Activated CD4-positive, alpha-beta T cell treated with anti-CD3 and anti-CD28 coated beads, Interleukin-2, amount 10 ng/mL, durations not matched to agents 7 days and 5 days (primary cell): ENCODE measurements at regions not wholly inside any gene's neighbourhood (a gene's known extent, or its start where the extent isn't known, plus 50 kb on each side); places are given as distances from the start of the nearest gene placed in this dataset.
A peak's percentile ranks its signal among the peaks of the same experiment; 100 is the strongest.

ENCODE experiments used
- CTCF ChIA-PET: fragments of 350-600 bp; sonication (Branson Sonifier 250); formaldehyde crosslinking; loops from one replicate; lab custom pipeline; 2021; ENCODE audit warnings: antibody characterized with exemption; lab: Charles Lee
- POLR2A ChIA-PET: fragments of 350-600 bp; sonication (Branson Sonifier 250); formaldehyde crosslinking; loops from one replicate; lab custom pipeline; 2021; ENCODE audit warnings: antibody characterized with exemption; lab: Charles Lee
- DNase-seq: peaks from one replicate; pipeline ENCODE4 v3.0.0-alpha.2; 2020
- H3K27ac Mint-ChIP-seq: one replicate; pipeline ENCODE4 v1.8.0; 2021; ENCODE audit warnings: mild to moderate bottlenecking, moderate library complexity, mixed read lengths
- H3K27me3 Mint-ChIP-seq: one replicate; pipeline ENCODE4 v1.8.0; 2021; ENCODE audit warnings: mixed read lengths
- H3K36me3 Mint-ChIP-seq: one replicate; pipeline ENCODE4 v1.8.0; 2021; ENCODE audit warnings: low read depth, mixed read lengths
- H3K4me1 Mint-ChIP-seq: one replicate; pipeline ENCODE4 v1.8.0; 2021; ENCODE audit warnings: mixed read lengths
- H3K4me3 Mint-ChIP-seq: one replicate; pipeline ENCODE4 v1.8.0; 2021; ENCODE audit warnings: mild to moderate bottlenecking, moderate library complexity, mixed read lengths
- H3K9me3 Mint-ChIP-seq: one replicate; pipeline ENCODE4 v1.8.0; 2021; ENCODE audit warnings: mixed read lengths

GRCh38 chr13:99805361-99805760 lies 166.2 kb downstream of the ZIC5 start:
- no peak for DNase-seq
- H3K4me3 Mint-ChIP-seq = no peak overlapping the region
- ChIA-PET CTCF (no interaction called here), POLR2A (no interaction called here)
- H3K27me3 Mint-ChIP-seq = no peaks in the 10 kb centered on the region
- no peaks in the 10 kb centered on the region for H3K4me1 Mint-ChIP-seq
- H3K36me3 Mint-ChIP-seq = no peaks in the 10 kb centered on the region
- no peaks in the 10 kb centered on the region for H3K9me3 Mint-ChIP-seq
- H3K27ac Mint-ChIP-seq = no peak overlapping the region

DNA sequence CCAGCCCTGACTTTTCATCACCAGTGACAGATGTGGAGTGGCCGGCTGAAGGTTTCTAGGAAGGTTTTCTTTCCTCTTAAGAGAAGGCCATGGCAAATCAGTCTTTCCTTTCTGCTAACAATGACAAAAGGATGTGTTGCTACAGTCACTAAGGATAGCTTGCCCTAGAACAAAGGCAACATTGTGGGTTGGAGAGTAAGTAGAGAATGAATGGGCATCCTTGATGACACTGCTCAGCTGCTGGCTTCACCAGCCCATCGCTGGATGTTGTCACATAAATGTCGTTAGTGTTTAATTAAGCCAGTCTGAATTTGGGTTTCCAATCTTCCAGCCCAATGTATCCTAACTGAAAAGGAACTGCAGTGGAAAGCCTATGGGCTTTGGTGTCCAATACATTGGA lies 168.4 kb downstream of the ZIC5 start:
- Mint-ChIP-seq H3K27me3 (no peaks in the 10 kb centered on the region), H3K4me3 (no peak overlapping the region), H3K9me3 (no peaks in the 10 kb centered on the region), H3K27ac (no peak overlapping the region), H3K4me1 (no peaks in the 10 kb centered on the region), H3K36me3 (no peaks in the 10 kb centered on the region)
- POLR2A ChIA-PET = no interaction called here
- DNase-seq = no peak
- CTCF ChIA-PET = no interaction called here

GRCh38 chr13:99802416-99802815 lies 169.2 kb downstream of the ZIC5 start:
- Mint-ChIP-seq H3K4me1 (no peaks in the 10 kb centered on the region), H3K9me3 (no peaks in the 10 kb centered on the region), H3K4me3 (no peak overlapping the region), H3K27ac (no peak overlapping the region), H3K36me3 (no peaks in the 10 kb centered on the region), H3K27me3 (no peaks in the 10 kb centered on the region)
- ChIA-PET CTCF (no interaction called here), POLR2A (no interaction called here)
- no peak for DNase-seq

GRCh38 chr13:99800951-99801350 lies 170.6 kb downstream of the ZIC5 start:
- H3K4me3 Mint-ChIP-seq = no peak overlapping the region
- no peaks in the 10 kb centered on the region for H3K4me1 Mint-ChIP-seq
- no peaks in the 10 kb centered on the region for H3K27me3 Mint-ChIP-seq
- no peaks in the 10 kb centered on the region for H3K36me3 Mint-ChIP-seq
- H3K27ac Mint-ChIP-seq = no peak overlapping the region
- DNase-seq = no peak
- ChIA-PET POLR2A (no interaction called here), CTCF (interaction anchor here (0.6 kb wide), 1 partner anchor 97 kb away, joined by 3 read pairs; no protein-coding TSS in a partner anchor)
- no peaks in the 10 kb centered on the region for H3K9me3 Mint-ChIP-seq

- no peak for DNase-seq
- Mint-ChIP-seq H3K27ac (no peak overlapping the region), H3K27me3 (no peaks in the 10 kb centered on the region), H3K9me3 (no peaks in the 10 kb centered on the region), H3K4me3 (no peak overlapping the region), H3K36me3 (no peaks in the 10 kb centered on the region), H3K4me1 (no peaks in the 10 kb centered on the region)
- ChIA-PET POLR2A (no interaction called here), CTCF (no interaction called here)
These were observed 171.6 kb downstream of the ZIC5 start for GRCh38 chr13:99800011-99800410.

GRCh38 chr13:99798756-99799155 lies 172.8 kb downstream of the ZIC5 start:
- no peaks in the 10 kb centered on the region for H3K9me3 Mint-ChIP-seq
- no peaks in the 10 kb centered on the region for H3K4me1 Mint-ChIP-seq
- ChIA-PET CTCF (no interaction called here), POLR2A (no interaction called here)
- no peaks in the 10 kb centered on the region for H3K36me3 Mint-ChIP-seq
- H3K4me3 Mint-ChIP-seq = no peak overlapping the region
- no peak overlapping the region for H3K27ac Mint-ChIP-seq
- no peaks in the 10 kb centered on the region for H3K27me3 Mint-ChIP-seq
- DNase-seq = no peak

GRCh38 chr13:99797691-99798090 lies 173.9 kb downstream of the ZIC5 start:
- Mint-ChIP-seq H3K27me3 (no peaks in the 10 kb centered on the region), H3K4me1 (no peaks in the 10 kb centered on the region), H3K4me3 (no peak overlapping the region), H3K36me3 (no peaks in the 10 kb centered on the region), H3K27ac (no peak overlapping the region), H3K9me3 (no peaks in the 10 kb centered on the region)
- POLR2A ChIA-PET = interaction anchor here (0.6 kb wide), 1 partner anchor 266 kb away, joined by 3 read pairs; no protein-coding TSS in a partner anchor
- DNase-seq = no peak
- CTCF ChIA-PET = no interaction called here

GRCh38 chr13:99796175-99796819 lies 175.3 kb downstream of the ZIC5 start:
- peak; percentile 67 for DNase-seq
- Mint-ChIP-seq H3K4me3 (no peak overlapping the region), H3K4me1 (no peaks in the 10 kb centered on the region), H3K9me3 (no peaks in the 10 kb centered on the region), H3K27me3 (no peaks in the 10 kb centered on the region), H3K36me3 (no peaks in the 10 kb centered on the region), H3K27ac (no peak overlapping the region)
- ChIA-PET POLR2A (no interaction called here), CTCF (interaction anchor here (0.5 to 1.8 kb wide), 2 partner anchors 13 to 126 kb away, joined by 4 to 5 read pairs; no protein-coding TSS in a partner anchor)

DNA sequence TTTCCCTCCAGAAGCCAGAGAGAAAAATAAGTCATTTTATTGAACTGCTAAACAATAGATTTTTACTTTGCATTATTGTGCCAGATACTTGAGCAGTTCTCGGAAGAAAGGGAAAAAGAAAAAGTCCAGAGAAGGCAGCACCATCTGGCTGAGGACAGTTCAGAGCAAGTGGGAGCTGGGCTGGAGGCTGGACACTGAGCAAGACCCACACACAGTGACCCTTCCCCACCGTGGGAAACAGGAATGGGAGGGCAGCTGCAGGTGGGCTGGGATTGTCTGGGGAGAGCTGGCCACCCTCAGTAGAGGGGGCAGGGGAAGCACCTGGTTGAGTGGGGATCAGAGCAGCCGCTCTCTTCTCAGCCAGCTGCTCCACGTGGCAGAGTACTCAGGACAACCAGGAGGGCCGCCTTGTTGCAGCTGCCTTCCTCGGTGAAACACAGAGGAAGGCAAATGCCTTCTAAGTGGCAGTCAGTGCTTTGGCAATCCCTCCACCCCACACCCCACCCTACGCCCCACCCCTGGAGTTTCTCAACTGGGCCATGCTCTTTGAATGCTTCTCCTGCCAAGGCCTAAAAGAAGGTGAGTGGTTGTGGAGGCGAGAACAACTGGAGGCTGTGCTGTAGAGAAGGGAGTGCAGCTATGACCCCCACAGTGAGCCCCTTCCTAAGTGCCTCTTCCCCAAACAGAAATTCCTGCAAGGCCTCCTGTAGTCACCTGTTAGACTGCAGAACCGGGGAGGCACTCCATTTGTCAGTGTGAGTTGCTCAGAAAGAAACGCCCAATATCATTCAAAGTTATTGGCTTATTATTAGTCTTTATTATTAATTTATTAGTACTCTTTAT lies 179.3 kb downstream of the ZIC5 start:
- POLR2A ChIA-PET = no interaction called here
- H3K36me3 Mint-ChIP-seq = no peaks in the 10 kb centered on the region
- peaks cover 2% of the 10 kb centered on the region for H3K27me3 Mint-ChIP-seq
- no peak overlapping the region for H3K27ac Mint-ChIP-seq
- DNase-seq = no peak
- CTCF ChIA-PET = no interaction called here
- H3K4me1 Mint-ChIP-seq = no peaks in the 10 kb centered on the region
- H3K4me3 Mint-ChIP-seq = no peak overlapping the region
- no peaks in the 10 kb centered on the region for H3K9me3 Mint-ChIP-seq

DNA sequence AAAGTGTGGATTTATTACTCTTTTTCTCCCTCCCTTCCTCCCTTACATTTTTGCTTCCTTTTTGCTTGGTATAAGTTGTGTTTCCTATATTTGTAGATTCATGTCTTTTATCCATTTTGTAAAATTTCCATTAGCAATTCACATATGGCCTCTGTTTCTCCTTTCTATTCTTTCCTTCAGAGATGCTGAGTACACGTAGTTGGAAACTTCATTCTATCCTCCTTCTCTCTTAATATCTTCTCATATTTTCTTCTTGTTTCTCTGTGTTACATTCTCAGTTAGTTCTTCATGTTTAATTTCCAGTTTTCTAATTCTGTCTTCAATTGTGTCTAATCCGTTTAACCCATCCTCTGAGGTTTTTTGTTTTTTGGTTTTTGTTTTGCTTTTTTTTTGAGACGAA lies 188.9 kb downstream of the ZIC5 start:
- no peak for DNase-seq
- Mint-ChIP-seq H3K4me1 (no peaks in the 10 kb centered on the region), H3K9me3 (peaks cover 7% of the 10 kb centered on the region), H3K4me3 (no peak overlapping the region), H3K27me3 (no peaks in the 10 kb centered on the region), H3K36me3 (peaks cover 3% of the 10 kb centered on the region), H3K27ac (no peak overlapping the region)
- ChIA-PET CTCF (no interaction called here), POLR2A (no interaction called here)

DNA sequence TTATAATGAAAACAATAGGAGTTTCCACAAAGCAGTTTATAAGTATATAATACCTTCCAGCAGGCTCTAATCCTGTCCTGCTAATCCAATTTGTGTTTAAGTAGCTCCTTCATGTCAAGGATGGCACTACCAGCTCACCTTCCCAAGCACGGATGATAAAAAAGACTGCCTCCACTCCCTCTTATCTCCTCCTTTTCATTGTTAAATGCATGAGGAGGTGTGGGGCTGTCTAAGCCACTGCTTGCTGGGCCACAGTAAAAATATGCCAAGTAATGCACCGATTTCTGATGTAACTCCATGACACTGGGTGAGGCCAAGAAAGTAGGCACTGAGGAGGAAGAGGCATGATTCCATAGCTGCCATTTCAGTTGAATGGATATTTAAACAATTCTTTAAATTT lies 193.1 kb downstream of the ZIC5 start:
- POLR2A ChIA-PET = no interaction called here
- Mint-ChIP-seq H3K4me1 (no peaks in the 10 kb centered on the region), H3K4me3 (no peak overlapping the region)

GRCh38 chr13:99777873-99778272 lies 193.7 kb downstream of the ZIC5 start:
- Mint-ChIP-seq H3K27ac (no peak overlapping the region), H3K36me3 (peaks cover 5% of the 10 kb centered on the region), H3K27me3 (no peaks in the 10 kb centered on the region), H3K9me3 (peaks cover 7% of the 10 kb centered on the region), H3K4me1 (no peaks in the 10 kb centered on the region), H3K4me3 (no peak overlapping the region)
- no peak for DNase-seq
- CTCF ChIA-PET = no interaction called here
- POLR2A ChIA-PET = no interaction called here

More for the DNA sequence above, 193.1 kb downstream of the ZIC5 start:
- peaks cover 7% of the 10 kb centered on the region for H3K9me3 Mint-ChIP-seq
- DNase-seq = no peak
- H3K36me3 Mint-ChIP-seq = peaks cover 3% of the 10 kb centered on the region
- H3K27me3 Mint-ChIP-seq = no peaks in the 10 kb centered on the region
- CTCF ChIA-PET = interaction anchor here (0.6 kb wide), 1 partner anchor 354 kb away, joined by 3 read pairs; no protein-coding TSS in a partner anchor
- H3K27ac Mint-ChIP-seq = no peak overlapping the region

- no peaks in the 10 kb centered on the region for H3K9me3 Mint-ChIP-seq
- H3K27ac Mint-ChIP-seq = no peak overlapping the region
- H3K27me3 Mint-ChIP-seq = no peaks in the 10 kb centered on the region
- ChIA-PET POLR2A (no interaction called here), CTCF (interaction anchor here (0.6 kb wide), 1 partner anchor 357 kb away, joined by 3 read pairs; no protein-coding TSS in a partner anchor)
- DNase-seq = no peak
- H3K4me1 Mint-ChIP-seq = no peaks in the 10 kb centered on the region
- peaks cover 2% of the 10 kb centered on the region for H3K36me3 Mint-ChIP-seq
- no peak overlapping the region for H3K4me3 Mint-ChIP-seq
These were observed 196.9 kb downstream of the ZIC5 start for GRCh38 chr13:99774644-99775043.
